Mucosa of descending colon (tissue), 3 donors: ENCODE measurements at regions not wholly inside any gene's neighbourhood (a gene's known extent, or its start where the extent isn't known, plus 50 kb on each side); places are given as distances from the start of the nearest gene placed in this dataset.

Experiments used
- ATAC-seq: fragments of 200-7000 bp; cut with Tn5 transposase; one replicate; pipeline ENCODE4 v1.9.1; 2020; ENCODE audit warnings: mild to moderate bottlenecking, moderate library complexity
- DNase-seq, 3 donors: peaks; one replicate each; pipeline ENCODE4 v3.0.0-alpha.2; 2020
- H3K36me3 ChIP-seq: fragments of 200-600 bp; one replicate; pipeline ENCODE4 v1.8.0; 2021; ENCODE audit warnings: low read depth, mild to moderate bottlenecking
- H3K4me1 ChIP-seq: fragments of 200-600 bp; one replicate; pipeline ENCODE4 v1.8.0; 2021; ENCODE audit warnings: low read depth, mild to moderate bottlenecking
- H3K4me3 ChIP-seq: fragments of 200-600 bp; one replicate; pipeline ENCODE4 v1.8.0; 2021; ENCODE audit warnings: mild to moderate bottlenecking
- H3K9me3 ChIP-seq: fragments of 200-600 bp; one replicate; pipeline ENCODE4 v1.8.0; 2021; ENCODE audit warnings: mild to moderate bottlenecking
- CTCF ChIP-seq: fragments of 200-600 bp; IDR thresholded peaks from one replicate; pipeline ENCODE4 v1.8.0; 2022; ENCODE audit warnings: antibody characterized with exemption, mild to moderate bottlenecking
- intact Hi-C, 2 donors: fragments of 100-400 bp; cut with DNase I in 1 of 2; cut with micrococcal nuclease in 1 of 2; formaldehyde crosslinking; loops; one replicate each; pipeline versions ENCODE4 v1.11.0 to v1.11.1; 2022; cut with DNase I, micrococcal nuclease
- donor health status: DM: no; HTN: no; CAD: no; lungs with moderate emphysema.
- donor health status: DM: no; HTN: no; CAD: no.
- donor health status: DM: no; HTN: yes; CAD: no.

- no peak for ATAC-seq
- no peaks in the 10 kb centered on the region for H3K36me3 ChIP-seq
- intact Hi-C loops = no loop called here
- no peak for TF ChIP-seq CTCF
- no peak for DNase-seq
- no peaks in the 10 kb centered on the region for H3K9me3 ChIP-seq
- H3K4me3 ChIP-seq = no peak overlapping the region
- no peaks in the 10 kb centered on the region for H3K4me1 ChIP-seq
Observed at GRCh38 chr20:51335329-51335841, 207.1 kb downstream of the NFATC2 start.

- no peak for ATAC-seq
- TF ChIP-seq CTCF = no peak
- H3K4me1 ChIP-seq = no peaks in the 10 kb centered on the region
- intact Hi-C loops = no loop called here
- no peak overlapping the region for H3K4me3 ChIP-seq
- no peaks in the 10 kb centered on the region for H3K36me3 ChIP-seq
- DNase-seq = no peak
- no peaks in the 10 kb centered on the region for H3K9me3 ChIP-seq
Observed at GRCh38 chr20:51334609-51335008, 207.9 kb downstream of the NFATC2 start.

GRCh38 chr20:51333971-51334370 is 208.5 kb downstream of the NFATC2 start:
- ATAC-seq = no peak
- Histone ChIP-seq H3K4me3 (no peak overlapping the region), H3K9me3 (no peaks in the 10 kb centered on the region), H3K36me3 (no peaks in the 10 kb centered on the region), H3K4me1 (no peaks in the 10 kb centered on the region)
- no peak for DNase-seq
- TF ChIP-seq CTCF = no peak
- intact Hi-C loops = no loop called here

GRCh38 chr20:51333446-51333845 is 209.1 kb downstream of the NFATC2 start:
- Histone ChIP-seq H3K4me3 (no peak overlapping the region), H3K36me3 (no peaks in the 10 kb centered on the region), H3K9me3 (no peaks in the 10 kb centered on the region), H3K4me1 (no peaks in the 10 kb centered on the region)
- ATAC-seq (no peak), DNase-seq (no peak)
- TF ChIP-seq CTCF = no peak
- intact Hi-C loops = no loop called here

GRCh38 chr20:51331481-51331880 is 211.0 kb downstream of the NFATC2 start:
- no peak for DNase-seq
- Histone ChIP-seq H3K4me3 (no peak overlapping the region), H3K9me3 (no peaks in the 10 kb centered on the region), H3K4me1 (no peaks in the 10 kb centered on the region), H3K36me3 (no peaks in the 10 kb centered on the region)
- ATAC-seq = no peak
- no peak for TF ChIP-seq CTCF
- intact Hi-C loops = no loop called here

- H3K36me3 ChIP-seq = no peaks in the 10 kb centered on the region
- intact Hi-C loops = no loop called here
- H3K4me3 ChIP-seq = no peak overlapping the region
- H3K4me1 ChIP-seq = no peaks in the 10 kb centered on the region
- ATAC-seq (no peak), DNase-seq (no peak)
- TF ChIP-seq CTCF = no peak
- no peaks in the 10 kb centered on the region for H3K9me3 ChIP-seq
Observed at GRCh38 chr20:51329845-51330244, 212.7 kb downstream of the NFATC2 start.
